GM23338 (cell line): ENCODE measurements at regions not wholly inside any gene's neighbourhood (a gene's known extent, or its start where the extent isn't known, plus 50 kb on each side); places are given as distances from the start of the nearest gene placed in this dataset.

Source experiments
- ATAC-seq: fragments of 200-7000 bp; cut with Tn5 transposase; 3 replicates; pipeline ENCODE4 v1.9.1; 2020
- DNase-seq: peaks from one replicate; pipeline ENCODE4 v3.0.0-alpha.2; 2015; ENCODE audit warnings: low spot score
- H2AFZ ChIP-seq: fragments of 200-600 bp; sonication (generic); 2 replicates; pipeline ENCODE4 v1.8.0; 2016; ENCODE audit warnings: antibody characterized with exemption, mild to moderate bottlenecking, moderate library complexity
- H3F3A ChIP-seq: fragments of 200-600 bp; sonication (generic); replicated peaks from 2 replicates; pipeline ENCODE4 v1.8.0; 2017; ENCODE audit warnings: antibody characterized with exemption, mixed run types, low read depth
- H3K27ac ChIP-seq: fragments of 200-600 bp; sonication (generic); 2 replicates; pipeline ENCODE4 v1.6.1; 2016; ENCODE audit warnings: low read depth
- H3K27me3 ChIP-seq: fragments of 200-600 bp; sonication (generic); 2 replicates; pipeline ENCODE4 v1.8.0; 2016; ENCODE audit warnings: mild to moderate bottlenecking, mixed run types, moderate library complexity; ENCODE audit not compliant: insufficient read depth
- H3K36me3 ChIP-seq: fragments of 200-600 bp; sonication (generic); 2 replicates; pipeline ENCODE4 v1.8.0; 2016; ENCODE audit warnings: mild to moderate bottlenecking; ENCODE audit not compliant: insufficient read depth
- H3K4me1 ChIP-seq: fragments of 200-600 bp; sonication (generic); 2 replicates; pipeline ENCODE4 v1.8.0; 2016; ENCODE audit warnings: mild to moderate bottlenecking, moderate library complexity; ENCODE audit not compliant: insufficient read depth
- H3K4me2 ChIP-seq: fragments of 200-600 bp; sonication (generic); 2 replicates; pipeline ENCODE4 v1.7.1; 2017; ENCODE audit warnings: mixed run types
- H3K4me3 ChIP-seq: fragments of 200-600 bp; sonication (generic); 2 replicates; pipeline ENCODE4 v1.6.1; 2016; ENCODE audit warnings: mixed run types
- H3K79me2 ChIP-seq: fragments of 200-600 bp; sonication (generic); replicated peaks from 2 replicates; pipeline ENCODE4 v1.8.0; 2017; ENCODE audit warnings: mild to moderate bottlenecking; ENCODE audit not compliant: insufficient read depth
- H3K9me2 ChIP-seq: fragments of 200-600 bp; sonication (generic); 2 replicates; pipeline ENCODE4 v1.8.0; 2017; ENCODE audit not compliant: insufficient read depth
- H4K20me1 ChIP-seq: fragments of 200-600 bp; sonication (generic); replicated peaks from 2 replicates; pipeline ENCODE4 v1.8.0; 2017; ENCODE audit warnings: mild to moderate bottlenecking; ENCODE audit not compliant: insufficient read depth
- H3K27ac Mint-ChIP-seq: 2 replicates; pipeline ENCODE4 v1.8.0; 2020; ENCODE audit warnings: inconsistent platforms, mild to moderate bottlenecking, moderate library complexity, mixed read lengths
- H3K27me3 Mint-ChIP-seq: 3 replicates; pipeline ENCODE4 v1.8.0; 2022; ENCODE audit warnings: low read depth, mild to moderate bottlenecking, moderate library complexity, mixed read lengths, inconsistent platforms; ENCODE audit not compliant: insufficient read depth, poor library complexity
- H3K36me3 Mint-ChIP-seq: 3 replicates; pipeline ENCODE4 v1.8.0; 2021; ENCODE audit warnings: low read depth, mild to moderate bottlenecking, inconsistent platforms, moderate library complexity, mixed read lengths
- H3K4me1 Mint-ChIP-seq: 3 replicates; pipeline ENCODE4 v1.8.0; 2020; ENCODE audit warnings: mild to moderate bottlenecking, inconsistent platforms, mixed read lengths
- H3K4me3 Mint-ChIP-seq: 3 replicates; pipeline ENCODE4 v1.8.0; 2021; ENCODE audit warnings: moderate library complexity, mild to moderate bottlenecking, inconsistent platforms, mixed read lengths
- H3K9me3 Mint-ChIP-seq: 3 replicates; pipeline ENCODE4 v1.8.0; 2020; ENCODE audit warnings: moderate library complexity, mild to moderate bottlenecking, inconsistent platforms, mixed read lengths
- CREB1 ChIP-seq: fragments of 250-450 bp; sonication (Bioruptor Pico); IDR thresholded peaks from 2 replicates; pipeline ENCODE4 v1.5.0; 2020; ENCODE audit warnings: low read depth, mild to moderate bottlenecking, moderate library complexity
- EZH2 ChIP-seq: fragments of 200-600 bp; sonication (generic); IDR thresholded peaks from one replicate; pipeline ENCODE4 v1.8.0; 2017; ENCODE audit warnings: antibody characterized with exemption, mild to moderate bottlenecking, low read depth; ENCODE audit not compliant: unreplicated experiment
- JUNB ChIP-seq: IDR thresholded peaks from one replicate; pipeline ENCODE4 v1.6.1; 2016; ENCODE audit warnings: antibody characterized with exemption; ENCODE audit not compliant: unreplicated experiment
- NANOG ChIP-seq: IDR thresholded peaks from 2 replicates; pipeline ENCODE4 v1.6.1; 2016; ENCODE audit warnings: antibody characterized with exemption, borderline replicate concordance
- POLR2AphosphoS5 ChIP-seq: IDR thresholded peaks from 2 replicates; pipeline ENCODE4 v1.6.1; 2016; ENCODE audit warnings: antibody characterized with exemption, low read depth
- TF ChIP-seq, protein P1 (sequence below): fragments of 250-450 bp; sonication (Bioruptor Pico); IDR thresholded peaks from 2 replicates; pipeline ENCODE4 v1.5.0; 2020; ENCODE audit warnings: mild to moderate bottlenecking, moderate library complexity
- TF ChIP-seq, protein P2 (sequence below): IDR thresholded peaks from 2 replicates; pipeline ENCODE4 v1.6.1; 2016; ENCODE audit warnings: antibody characterized with exemption

- TF ChIP-seq, protein P1, sequence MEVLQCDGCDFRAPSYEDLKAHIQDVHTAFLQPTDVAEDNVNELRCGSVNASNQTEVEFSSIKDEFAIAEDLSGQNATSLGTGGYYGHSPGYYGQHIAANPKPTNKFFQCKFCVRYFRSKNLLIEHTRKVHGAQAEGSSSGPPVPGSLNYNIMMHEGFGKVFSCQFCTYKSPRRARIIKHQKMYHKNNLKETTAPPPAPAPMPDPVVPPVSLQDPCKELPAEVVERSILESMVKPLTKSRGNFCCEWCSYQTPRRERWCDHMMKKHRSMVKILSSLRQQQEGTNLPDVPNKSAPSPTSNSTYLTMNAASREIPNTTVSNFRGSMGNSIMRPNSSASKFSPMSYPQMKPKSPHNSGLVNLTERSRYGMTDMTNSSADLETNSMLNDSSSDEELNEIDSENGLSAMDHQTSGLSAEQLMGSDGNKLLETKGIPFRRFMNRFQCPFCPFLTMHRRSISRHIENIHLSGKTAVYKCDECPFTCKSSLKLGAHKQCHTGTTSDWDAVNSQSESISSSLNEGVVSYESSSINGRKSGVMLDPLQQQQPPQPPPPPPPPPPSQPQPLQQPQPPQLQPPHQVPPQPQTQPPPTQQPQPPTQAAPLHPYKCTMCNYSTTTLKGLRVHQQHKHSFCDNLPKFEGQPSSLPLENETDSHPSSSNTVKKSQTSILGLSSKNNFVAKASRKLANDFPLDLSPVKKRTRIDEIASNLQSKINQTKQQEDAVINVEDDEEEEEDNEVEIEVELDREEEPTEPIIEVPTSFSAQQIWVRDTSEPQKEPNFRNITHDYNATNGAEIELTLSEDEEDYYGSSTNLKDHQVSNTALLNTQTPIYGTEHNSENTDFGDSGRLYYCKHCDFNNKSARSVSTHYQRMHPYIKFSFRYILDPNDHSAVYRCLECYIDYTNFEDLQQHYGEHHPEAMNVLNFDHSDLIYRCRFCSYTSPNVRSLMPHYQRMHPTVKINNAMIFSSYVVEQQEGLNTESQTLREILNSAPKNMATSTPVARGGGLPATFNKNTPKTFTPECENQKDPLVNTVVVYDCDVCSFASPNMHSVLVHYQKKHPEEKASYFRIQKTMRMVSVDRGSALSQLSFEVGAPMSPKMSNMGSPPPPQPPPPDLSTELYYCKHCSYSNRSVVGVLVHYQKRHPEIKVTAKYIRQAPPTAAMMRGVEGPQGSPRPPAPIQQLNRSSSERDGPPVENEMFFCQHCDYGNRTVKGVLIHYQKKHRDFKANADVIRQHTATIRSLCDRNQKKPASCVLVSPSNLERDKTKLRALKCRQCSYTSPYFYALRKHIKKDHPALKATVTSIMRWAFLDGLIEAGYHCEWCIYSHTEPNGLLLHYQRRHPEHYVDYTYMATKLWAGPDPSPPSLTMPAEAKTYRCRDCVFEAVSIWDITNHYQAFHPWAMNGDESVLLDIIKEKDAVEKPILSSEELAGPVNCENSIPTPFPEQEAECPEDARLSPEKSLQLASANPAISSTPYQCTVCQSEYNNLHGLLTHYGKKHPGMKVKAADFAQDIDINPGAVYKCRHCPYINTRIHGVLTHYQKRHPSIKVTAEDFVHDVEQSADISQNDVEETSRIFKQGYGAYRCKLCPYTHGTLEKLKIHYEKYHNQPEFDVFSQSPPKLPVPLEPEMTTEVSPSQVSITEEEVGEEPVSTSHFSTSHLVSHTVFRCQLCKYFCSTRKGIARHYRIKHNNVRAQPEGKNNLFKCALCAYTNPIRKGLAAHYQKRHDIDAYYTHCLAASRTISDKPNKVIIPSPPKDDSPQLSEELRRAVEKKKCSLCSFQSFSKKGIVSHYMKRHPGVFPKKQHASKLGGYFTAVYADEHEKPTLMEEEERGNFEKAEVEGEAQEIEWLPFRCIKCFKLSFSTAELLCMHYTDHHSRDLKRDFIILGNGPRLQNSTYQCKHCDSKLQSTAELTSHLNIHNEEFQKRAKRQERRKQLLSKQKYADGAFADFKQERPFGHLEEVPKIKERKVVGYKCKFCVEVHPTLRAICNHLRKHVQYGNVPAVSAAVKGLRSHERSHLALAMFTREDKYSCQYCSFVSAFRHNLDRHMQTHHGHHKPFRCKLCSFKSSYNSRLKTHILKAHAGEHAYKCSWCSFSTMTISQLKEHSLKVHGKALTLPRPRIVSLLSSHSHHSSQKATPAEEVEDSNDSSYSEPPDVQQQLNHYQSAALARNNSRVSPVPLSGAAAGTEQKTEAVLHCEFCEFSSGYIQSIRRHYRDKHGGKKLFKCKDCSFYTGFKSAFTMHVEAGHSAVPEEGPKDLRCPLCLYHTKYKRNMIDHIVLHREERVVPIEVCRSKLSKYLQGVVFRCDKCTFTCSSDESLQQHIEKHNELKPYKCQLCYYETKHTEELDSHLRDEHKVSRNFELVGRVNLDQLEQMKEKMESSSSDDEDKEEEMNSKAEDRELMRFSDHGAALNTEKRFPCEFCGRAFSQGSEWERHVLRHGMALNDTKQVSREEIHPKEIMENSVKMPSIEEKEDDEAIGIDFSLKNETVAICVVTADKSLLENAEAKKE (CRISPR knock-in tag) = no peak
Observed at GRCh38 chr1:101325144-101325543, 88.3 kb downstream of the S1PR1 start (continued).

DNA sequence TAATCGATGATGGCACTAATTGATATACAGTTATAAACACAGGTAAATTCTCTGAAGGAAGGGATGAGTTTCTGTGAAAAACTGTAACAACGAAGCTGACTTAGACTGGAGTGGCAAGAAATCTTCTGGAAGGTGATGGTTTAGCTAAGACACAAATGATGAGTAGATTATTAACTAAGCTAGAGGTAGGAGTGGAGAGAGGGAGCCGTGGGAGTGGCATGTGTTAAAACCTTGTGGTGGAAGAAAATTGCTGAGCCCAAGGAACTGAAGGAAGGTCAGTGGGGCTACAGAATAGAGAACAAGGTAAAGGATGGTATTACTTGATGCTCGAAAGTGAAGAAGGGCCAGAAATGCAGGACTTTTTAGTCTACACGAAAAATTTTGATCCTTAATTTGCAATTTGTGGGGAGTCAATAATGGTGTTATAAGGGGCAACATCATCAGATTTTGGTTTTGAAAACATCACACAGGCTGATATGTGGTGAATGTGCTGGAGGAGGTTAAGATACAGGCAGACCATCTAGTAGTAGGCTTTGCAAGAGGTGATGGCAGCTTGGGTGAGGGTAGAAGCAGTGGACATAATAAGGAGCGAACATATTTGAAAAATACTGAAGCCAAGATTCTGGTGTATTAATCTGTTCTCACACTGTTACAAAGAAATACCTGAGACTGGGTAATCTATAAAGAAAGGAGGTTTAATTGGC, 93.8 kb downstream of the S1PR1 start:
- H3K4me3 Mint-ChIP-seq = no peak overlapping the region
- Histone ChIP-seq H3K36me3 (no peaks in the 10 kb centered on the region), H4K20me1 (no peaks in the 10 kb centered on the region), H2AFZ (0 out of 2 replicates have a peak overlapping the region, but pooled peaks have one; percentile 38), H3K27me3 (no peaks in the 10 kb centered on the region), H3K79me2 (no peaks in the 10 kb centered on the region), H3K27ac (no peak overlapping the region), H3K9me2 (peaks cover 3% of the 10 kb centered on the region; the same call in 1 of the 2 replicates), H3F3A (no peaks in the 10 kb centered on the region), H3K4me3 (no peak overlapping the region), H3K4me1 (no peaks in the 10 kb centered on the region), H3K4me2 (no peak overlapping the region)
- no peaks in the 10 kb centered on the region for H3K4me1 Mint-ChIP-seq
- H3K36me3 Mint-ChIP-seq = no peaks in the 10 kb centered on the region
- H3K9me3 Mint-ChIP-seq = 0 out of 3 replicates have a peak, but pooled peaks cover 3% of the 10 kb centered on the region
- H3K27ac Mint-ChIP-seq = no peak overlapping the region
- no peak for ATAC-seq
- peaks cover 2% of the 10 kb centered on the region for H3K27me3 Mint-ChIP-seq
- DNase-seq = no peak
- TF ChIP-seq JUNB (no peak), CREB1 (CRISPR knock-in tag) (no peak), NANOG (no peak), POLR2AphosphoS5 (no peak), EZH2 (no peak)
- TF ChIP-seq, protein P1 (CRISPR knock-in tag) = no peak
- TF ChIP-seq, protein P2, sequence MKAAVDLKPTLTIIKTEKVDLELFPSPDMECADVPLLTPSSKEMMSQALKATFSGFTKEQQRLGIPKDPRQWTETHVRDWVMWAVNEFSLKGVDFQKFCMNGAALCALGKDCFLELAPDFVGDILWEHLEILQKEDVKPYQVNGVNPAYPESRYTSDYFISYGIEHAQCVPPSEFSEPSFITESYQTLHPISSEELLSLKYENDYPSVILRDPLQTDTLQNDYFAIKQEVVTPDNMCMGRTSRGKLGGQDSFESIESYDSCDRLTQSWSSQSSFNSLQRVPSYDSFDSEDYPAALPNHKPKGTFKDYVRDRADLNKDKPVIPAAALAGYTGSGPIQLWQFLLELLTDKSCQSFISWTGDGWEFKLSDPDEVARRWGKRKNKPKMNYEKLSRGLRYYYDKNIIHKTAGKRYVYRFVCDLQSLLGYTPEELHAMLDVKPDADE = no peak
